ENCODE measurements at regions not wholly inside any gene's neighbourhood (a gene's known extent, or its start where the extent isn't known, plus 50 kb on each side); places are given as distances from the start of the nearest gene placed in this dataset.

DNA sequence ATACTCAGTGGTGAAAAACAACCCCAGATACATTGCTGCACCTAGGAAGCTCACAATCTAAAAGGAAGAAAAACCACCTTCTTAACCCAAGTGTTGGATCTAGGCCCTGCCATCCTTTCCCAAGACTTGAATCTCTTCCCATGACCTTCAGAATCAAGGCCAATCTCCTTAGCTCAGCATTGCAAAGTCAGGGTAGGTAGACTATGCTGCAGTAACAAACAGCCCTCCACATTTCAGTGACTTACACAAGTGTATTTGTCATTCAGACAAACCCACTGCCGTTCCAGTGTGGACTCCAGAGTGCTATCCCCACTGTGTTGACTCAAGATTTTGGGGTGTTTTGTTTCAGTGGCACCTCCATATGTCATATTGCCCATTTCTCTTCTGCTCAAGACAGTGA is 278.4 kb downstream of the UACA start:
- TF ChIP-seq, protein P1, sequence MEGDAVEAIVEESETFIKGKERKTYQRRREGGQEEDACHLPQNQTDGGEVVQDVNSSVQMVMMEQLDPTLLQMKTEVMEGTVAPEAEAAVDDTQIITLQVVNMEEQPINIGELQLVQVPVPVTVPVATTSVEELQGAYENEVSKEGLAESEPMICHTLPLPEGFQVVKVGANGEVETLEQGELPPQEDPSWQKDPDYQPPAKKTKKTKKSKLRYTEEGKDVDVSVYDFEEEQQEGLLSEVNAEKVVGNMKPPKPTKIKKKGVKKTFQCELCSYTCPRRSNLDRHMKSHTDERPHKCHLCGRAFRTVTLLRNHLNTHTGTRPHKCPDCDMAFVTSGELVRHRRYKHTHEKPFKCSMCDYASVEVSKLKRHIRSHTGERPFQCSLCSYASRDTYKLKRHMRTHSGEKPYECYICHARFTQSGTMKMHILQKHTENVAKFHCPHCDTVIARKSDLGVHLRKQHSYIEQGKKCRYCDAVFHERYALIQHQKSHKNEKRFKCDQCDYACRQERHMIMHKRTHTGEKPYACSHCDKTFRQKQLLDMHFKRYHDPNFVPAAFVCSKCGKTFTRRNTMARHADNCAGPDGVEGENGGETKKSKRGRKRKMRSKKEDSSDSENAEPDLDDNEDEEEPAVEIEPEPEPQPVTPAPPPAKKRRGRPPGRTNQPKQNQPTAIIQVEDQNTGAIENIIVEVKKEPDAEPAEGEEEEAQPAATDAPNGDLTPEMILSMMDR (IDR thresholded peaks at IDR 0.05) = no peak
- no peak for TF ChIP-seq POLR2A (IDR thresholded peaks at IDR 0.05)
- WGBS, 2 donors = 0 to 50% methylated on average over 1 of the region's 1 CpG
- H3K4me3 ChIP-seq (ENCODE audit: low read depth, poor library complexity, severe bottlenecking) = no peak overlapping the region
- DNase-seq (ENCODE audit: low spot score in 2 of 2) = no peak
- intact Hi-C loops (cut with DNase I; ENCODE audit: low total_unique reads) = loop anchor here (5.0 kb wide), 1 partner anchor 1008 kb away; no protein-coding TSS in a partner anchor

DNA sequence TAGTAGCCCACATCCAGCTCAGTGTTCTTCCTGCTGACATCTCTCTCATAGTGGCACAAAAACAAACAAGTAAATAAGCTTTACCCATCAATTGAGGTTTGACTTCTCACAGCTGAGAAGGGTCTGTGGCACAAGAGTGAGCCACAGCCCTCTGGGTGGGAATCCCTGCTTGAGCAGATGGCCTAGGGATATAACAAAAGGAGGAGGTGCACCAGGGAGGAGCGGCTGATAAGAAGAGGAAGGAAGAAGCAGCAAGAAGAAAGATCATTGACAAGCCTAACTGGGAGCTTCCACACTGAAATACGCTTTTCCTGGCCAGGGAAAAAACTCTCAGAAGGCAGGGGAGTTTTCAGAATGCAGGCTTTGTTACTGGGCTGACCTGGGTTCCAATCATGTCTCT is 279.8 kb downstream of the UACA start:
- TF ChIP-seq, protein P1 (IDR thresholded peaks at IDR 0.05) = no peak
- TF ChIP-seq POLR2A (IDR thresholded peaks at IDR 0.05) = no peak
- intact Hi-C loops (cut with DNase I; ENCODE audit: low total_unique reads) = no loop called here
- no peak for DNase-seq (ENCODE audit: low spot score in 2 of 2)
- WGBS, 2 donors = 72 to 85% methylated on average over 2 of the region's 2 CpGs
- H3K4me3 ChIP-seq (ENCODE audit: low read depth, poor library complexity, severe bottlenecking) = no peak overlapping the region

DNA sequence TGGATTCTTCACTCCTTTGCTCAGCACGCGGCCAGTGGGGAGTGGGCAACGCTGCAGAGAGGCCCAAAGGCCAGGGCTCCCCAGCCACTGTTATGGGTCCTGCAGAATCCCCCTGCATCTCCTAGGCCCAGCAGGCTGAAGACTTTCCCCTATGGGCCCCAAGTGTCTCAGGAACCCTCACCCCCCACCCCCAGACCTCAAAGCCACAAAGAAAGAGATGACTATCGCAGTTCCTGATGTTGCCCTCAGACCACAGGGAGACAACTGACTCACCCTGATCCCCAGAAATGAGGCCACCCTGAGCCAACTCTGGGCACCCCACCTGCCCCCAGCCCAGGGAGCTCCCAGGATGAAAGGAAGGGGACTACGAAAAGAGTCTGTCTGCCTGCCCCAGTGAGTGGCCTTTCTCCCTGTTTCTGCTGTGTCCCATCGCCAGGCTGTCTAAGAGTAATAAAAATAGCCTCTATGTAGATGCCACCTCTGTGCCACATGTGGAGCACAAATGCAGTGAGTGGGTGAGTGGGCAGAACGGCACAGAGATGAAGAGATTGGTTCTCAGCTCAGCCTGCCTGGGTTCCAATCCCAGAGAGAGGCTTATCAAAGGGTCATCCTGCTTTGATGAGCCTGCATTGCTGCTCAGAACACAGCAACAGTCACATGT is 283.0 kb downstream of the UACA start:
- TF ChIP-seq, protein P1 (IDR thresholded peaks at IDR 0.05) = no peak
- TF ChIP-seq POLR2A (IDR thresholded peaks at IDR 0.05) = no peak
- no peak for DNase-seq (ENCODE audit: low spot score in 2 of 2)
- H3K4me3 ChIP-seq (ENCODE audit: low read depth, poor library complexity, severe bottlenecking) = no peak overlapping the region
- 82 to 93% methylated on average over 7 of the region's 7 CpGs for WGBS, 2 donors
- intact Hi-C loops (cut with DNase I; ENCODE audit: low total_unique reads) = no loop called here

DNA sequence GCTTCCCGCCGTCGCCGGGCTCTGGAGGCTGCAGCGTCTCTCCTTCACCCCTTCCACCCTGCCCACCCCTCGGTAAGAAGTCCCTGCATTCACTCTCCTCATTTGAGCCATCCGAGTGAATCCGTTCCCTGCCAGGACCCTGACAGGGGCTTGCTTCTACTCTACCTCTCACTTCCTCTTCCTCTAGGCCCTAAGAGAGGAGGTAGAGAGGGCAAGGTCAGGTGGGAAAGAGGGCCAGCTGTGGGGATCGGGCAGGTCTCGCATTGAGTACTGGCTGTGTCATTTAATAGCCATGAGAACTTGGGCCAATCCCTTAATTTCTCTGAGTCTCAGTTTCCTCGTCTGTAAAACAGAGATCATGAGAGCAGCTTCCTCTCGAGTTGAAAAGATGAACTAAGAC is 283.6 kb downstream of the UACA start:
- no peak for DNase-seq (ENCODE audit: low spot score in 2 of 2)
- TF ChIP-seq, protein P1 (IDR thresholded peaks at IDR 0.05) = no peak
- TF ChIP-seq POLR2A (IDR thresholded peaks at IDR 0.05) = no peak
- WGBS, 2 donors = 86 to 90% methylated on average over 12 of the region's 12 CpGs
- intact Hi-C loops (cut with DNase I; ENCODE audit: low total_unique reads) = loop anchor here (10.0 kb wide), 1 partner anchor 735 kb away; no protein-coding TSS in a partner anchor
- H3K4me3 ChIP-seq (ENCODE audit: low read depth, poor library complexity, severe bottlenecking) = no peak overlapping the region

DNA sequence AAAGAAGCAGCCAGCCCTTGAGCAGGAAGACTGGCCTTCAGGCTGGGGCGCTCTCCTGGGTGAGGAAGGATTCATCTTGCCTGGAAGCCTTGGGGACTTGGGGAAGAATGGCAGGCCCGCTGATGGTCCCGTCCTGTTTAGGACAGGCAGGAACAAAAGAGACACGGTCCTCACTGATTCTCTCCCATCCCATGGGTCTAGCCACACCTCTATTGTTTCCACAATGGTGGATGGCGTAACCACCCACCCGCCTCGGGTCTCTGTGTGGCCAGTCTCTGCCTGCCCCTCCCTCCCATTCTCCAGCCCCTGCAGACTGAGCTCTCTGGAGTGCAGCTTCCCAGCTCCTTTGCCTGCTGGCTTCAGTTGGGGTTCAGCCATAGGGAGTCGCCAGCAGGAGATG is 284.3 kb downstream of the UACA start:
- no peak for DNase-seq (ENCODE audit: low spot score in 2 of 2)
- intact Hi-C loops (cut with DNase I; ENCODE audit: low total_unique reads) = loop anchor here (10.0 kb wide), 1 partner anchor 734 kb away; no protein-coding TSS in a partner anchor
- H3K4me3 ChIP-seq (ENCODE audit: low read depth, poor library complexity, severe bottlenecking) = no peak overlapping the region
- no peak for TF ChIP-seq POLR2A (IDR thresholded peaks at IDR 0.05)
- TF ChIP-seq, protein P1 (IDR thresholded peaks at IDR 0.05) = no peak
- WGBS, 2 donors = 81 to 87% methylated on average over 8 of the region's 8 CpGs
